Esophagus muscularis mucosa (tissue), 3 donors: ENCODE measurements at regions not wholly inside any gene's neighbourhood (a gene's known extent, or its start where the extent isn't known, plus 50 kb on each side); places are given as distances from the start of the nearest gene placed in this dataset.

Experiments
- CTCF ChIP-seq, 3 experiments: fragments of 200-600 bp in 2 of 3; fragments of 450-650 bp in 1 of 3; sonication (generic) in 2 of 3; IDR thresholded peaks; one replicate each; pipeline ENCODE4 v1.5.1; 2017 to 2019; ENCODE audit warnings: antibody characterized with exemption in 3 of 3, mild to moderate bottlenecking in 2 of 3, moderate library complexity in 1 of 3
- POLR2A ChIP-seq: fragments of 450-650 bp; IDR thresholded peaks from one replicate; pipeline ENCODE4 v1.6.1; 2017; ENCODE audit warnings: antibody characterized with exemption, moderate library complexity, mild to moderate bottlenecking, low read depth
- POLR2AphosphoS5 ChIP-seq, 2 donors: sonication (generic); formaldehyde crosslinking; IDR thresholded peaks; one replicate each; pipeline ENCODE4 v1.6.1; 2017; ENCODE audit warnings: antibody characterized with exemption in 2 of 2

GRCh38 chr11:35891096-35891495, 52.8 kb upstream of the LDLRAD3 start:
- no peak for TF ChIP-seq POLR2A
- no peak for TF ChIP-seq CTCF (IDR thresholded peaks at IDR 0.05)
- no peak for TF ChIP-seq POLR2AphosphoS5 (IDR thresholded peaks at IDR 0.05)
